ENCODE measurements at regions not wholly inside any gene's neighbourhood (a gene's known extent, or its start where the extent isn't known, plus 50 kb on each side); places are given as distances from the start of the nearest gene placed in this dataset.

DNA sequence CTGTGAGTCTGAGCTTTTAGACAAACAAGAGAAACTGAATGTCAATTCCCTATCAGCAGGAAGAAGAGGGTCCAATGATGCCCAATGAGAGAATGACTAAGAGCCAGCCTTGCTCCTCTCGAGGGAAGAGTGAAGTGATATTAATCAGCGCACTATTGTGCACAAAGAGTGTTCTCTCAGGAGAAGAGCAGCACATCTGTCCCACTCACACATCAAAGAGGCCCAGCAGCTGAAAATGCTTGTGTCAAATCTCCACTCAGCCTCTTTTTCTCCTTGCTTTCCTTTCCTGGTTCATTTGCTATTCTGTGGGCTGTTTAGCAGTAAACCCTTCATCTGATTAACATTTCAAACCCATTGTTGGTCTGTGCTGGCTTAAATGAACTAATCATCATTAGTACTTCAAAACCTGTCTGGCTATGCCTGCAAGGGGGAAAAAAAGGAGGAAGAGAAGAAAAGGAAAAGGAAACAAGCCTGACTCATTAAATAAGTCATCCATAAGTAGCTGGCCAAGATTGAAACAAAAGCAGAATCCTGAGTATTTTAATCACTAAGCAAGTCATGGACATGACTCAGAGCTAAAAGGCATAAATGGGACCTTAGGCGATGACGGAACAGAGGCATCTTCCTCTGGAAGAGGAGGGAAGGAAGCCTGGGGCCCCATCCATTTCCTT, 912.7 kb downstream of the TUSC7 start:
- TF ChIP-seq CTCF (conservative IDR thresholded peaks at IDR 0.05; ENCODE audit: low read depth, low read length) (no peak), EZH2phosphoT487 (IDR thresholded peaks at IDR 0.05; ENCODE audit: borderline replicate concordance, low read length) (no peak), EZH2 (IDR thresholded peaks at IDR 0.05; ENCODE audit: low read length, unreplicated experiment) (no peak)

Data from PC-3 (cell line).